HK-2 (cell line): ENCODE measurements at regions not wholly inside any gene's neighbourhood (a gene's known extent, or its start where the extent isn't known, plus 50 kb on each side); places are given as distances from the start of the nearest gene placed in this dataset.

Source experiments
- DNase-seq: peaks from one replicate; pipeline ENCODE4 v3.0.0-alpha.2; 2018; ENCODE audit not compliant: unreplicated experiment

GRCh38 chr16:73216932-73217331, 169.0 kb upstream of the ZFHX3 start:
- DNase-seq: no peak

DNA sequence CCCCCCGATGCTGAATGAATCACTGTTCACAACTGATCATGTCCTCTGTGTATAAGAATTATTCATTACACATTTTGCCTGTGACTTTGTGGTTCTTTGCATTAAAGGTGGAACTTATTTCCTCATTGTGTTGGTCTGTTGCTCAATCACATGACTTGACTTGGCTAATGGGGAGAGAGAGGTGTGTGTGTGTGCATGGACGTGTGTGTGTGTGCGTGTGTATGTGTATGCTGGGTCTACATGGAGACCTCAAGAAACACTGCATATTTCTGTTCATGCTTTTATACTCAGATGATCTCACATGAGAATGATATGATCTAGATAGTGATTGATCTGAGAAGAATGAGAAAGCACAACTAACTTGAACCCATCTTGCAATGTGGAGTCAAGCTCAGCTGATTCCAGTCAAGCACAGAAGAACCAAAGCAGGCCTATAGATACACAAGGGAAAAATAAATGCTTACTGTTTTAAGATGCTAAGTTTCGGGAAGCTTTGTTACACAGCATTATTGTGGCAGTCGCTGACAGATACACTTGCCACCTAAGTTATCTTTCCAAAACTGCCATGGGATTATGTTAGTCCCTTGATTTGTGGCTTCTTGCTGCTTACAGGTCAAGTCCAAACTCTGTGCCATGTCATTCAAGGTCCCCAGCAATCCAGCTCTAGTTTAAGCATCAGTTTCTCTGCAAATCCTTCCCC, 167.9 kb upstream of the ZFHX3 start:
- DNase-seq: no peak

DNA sequence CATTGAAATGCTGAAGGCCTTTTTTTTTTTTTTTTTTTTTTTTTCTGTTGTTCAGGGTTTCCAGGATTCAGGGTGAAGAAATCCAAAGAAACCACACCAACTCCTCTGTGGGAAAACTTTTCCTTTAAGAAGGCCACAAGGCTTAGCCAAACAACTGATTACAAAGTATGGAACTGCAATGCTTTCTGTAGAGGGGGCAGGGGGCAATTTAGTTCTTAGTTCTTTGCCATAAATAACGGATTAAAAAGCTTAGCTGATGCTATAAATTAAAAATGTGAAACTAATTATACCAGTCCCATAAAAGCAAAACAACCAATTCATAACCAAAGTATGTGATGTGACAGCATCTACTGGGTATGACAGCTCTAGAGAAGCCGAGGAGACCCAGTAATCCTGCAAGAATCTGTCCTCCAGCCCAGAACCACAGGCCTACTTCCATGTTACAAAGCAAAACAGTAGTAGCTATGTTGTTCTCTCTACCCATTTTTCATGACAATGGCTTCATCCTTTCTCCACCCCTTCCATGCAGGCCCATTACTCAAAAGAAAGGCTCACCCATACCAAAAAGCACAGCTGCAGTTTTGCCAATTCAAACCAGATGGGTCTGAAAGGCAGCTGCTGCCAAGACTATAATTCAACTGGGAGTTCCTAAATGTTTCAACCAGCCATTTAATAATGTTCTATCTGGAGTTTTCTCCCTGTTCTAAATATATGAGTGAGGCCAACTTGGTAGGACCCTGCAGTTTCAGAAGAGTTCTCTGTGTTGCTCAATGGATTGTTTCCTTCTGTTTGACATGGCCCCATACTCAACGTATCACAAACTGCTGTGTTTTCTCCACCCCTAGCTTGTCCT, 167.1 kb upstream of the ZFHX3 start:
- DNase-seq: no peak

DNA sequence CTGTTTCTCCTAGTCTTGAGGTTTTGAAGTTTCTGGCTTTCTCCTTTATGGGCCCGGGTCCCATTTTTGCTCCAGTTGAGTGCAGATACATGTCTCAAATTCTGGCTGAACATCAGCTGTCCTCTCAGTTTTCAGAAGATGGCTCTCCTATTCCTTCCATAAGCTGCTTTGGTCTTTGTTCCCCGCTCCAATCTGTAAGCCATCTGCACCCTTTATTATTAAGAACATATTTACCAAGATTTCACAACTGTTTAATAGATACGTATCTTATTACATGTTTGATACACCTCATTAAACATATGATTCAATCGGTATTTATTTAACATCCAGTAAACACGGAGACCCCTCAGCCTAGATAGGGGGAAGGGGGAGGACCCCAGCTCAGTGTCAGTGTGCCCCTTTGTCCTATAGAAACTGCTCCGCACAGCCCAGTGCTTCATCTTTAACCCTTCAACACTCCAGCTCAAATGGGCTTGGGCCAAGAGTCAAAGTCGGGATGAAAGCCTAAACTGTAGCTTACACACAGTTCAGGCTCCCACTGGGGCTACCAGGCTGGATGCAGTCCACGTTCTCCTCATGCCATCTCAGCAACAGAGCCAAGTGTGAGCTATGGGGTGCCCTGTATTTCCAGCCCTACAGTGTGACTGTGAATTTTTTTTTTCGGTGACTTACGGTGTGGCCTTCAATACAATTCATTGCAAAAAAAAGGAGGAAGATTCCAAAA, 166.0 kb upstream of the ZFHX3 start:
- no peak for DNase-seq

- DNase-seq: no peak
Observed at GRCh38 chr16:73212431-73212830, 164.5 kb upstream of the ZFHX3 start.

DNA sequence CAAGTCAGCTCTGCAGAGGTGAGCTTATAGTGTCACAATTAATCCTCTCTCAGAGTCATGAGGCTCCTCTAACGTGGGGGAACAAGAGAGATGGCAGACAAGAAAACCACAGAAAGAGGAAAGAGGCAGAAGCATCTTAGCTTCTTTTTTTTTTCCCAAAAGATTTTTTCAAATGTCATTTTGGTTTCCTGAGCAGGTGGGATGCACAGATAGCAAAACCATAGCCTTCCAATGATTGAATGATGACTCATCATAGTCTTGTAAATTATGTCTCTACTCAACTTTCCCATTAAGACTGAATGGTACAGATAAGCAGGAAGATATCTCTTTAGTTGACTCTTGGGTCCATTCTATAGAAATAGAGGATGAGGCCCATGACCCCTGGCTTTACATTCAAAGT, 162.8 kb upstream of the ZFHX3 start:
- DNase-seq: no peak

DNA sequence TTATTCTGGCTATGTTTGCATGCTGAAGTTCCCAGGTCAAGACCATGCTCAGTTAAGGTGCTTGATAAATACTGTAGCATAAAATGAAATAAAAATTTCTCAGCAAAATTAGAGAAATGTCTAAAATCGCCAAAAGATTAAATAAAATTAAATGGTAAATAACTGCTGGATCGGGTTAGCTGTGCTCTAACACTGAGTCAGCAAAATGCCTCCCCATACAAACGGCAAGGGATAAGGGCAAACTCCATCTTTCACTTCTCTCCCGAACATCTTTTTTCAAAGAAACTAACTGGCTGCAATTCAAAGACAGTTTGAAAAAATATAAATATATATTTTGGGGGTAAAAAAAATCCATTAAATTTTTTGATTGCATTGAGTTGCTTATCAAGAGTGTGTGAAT, 162.2 kb upstream of the ZFHX3 start:
- DNase-seq: no peak

DNA sequence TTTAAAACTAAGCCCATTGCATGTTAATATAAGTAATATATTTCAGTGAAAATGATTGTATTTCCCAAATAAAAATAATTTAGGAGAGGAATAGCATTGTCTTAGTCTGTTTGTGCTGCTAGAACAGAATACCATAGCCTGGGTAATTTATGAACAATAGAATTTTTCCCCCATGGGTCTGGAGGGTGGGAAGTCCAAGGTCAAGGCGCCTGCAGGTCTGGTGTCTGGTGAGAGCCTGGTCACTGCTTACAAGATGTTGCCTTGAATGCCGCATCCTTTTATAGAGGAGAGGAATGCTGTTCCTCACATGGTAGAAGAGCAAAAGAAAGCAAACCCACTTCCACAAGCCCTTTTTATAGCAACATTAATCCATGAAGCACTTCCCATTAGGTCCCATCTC, 161.3 kb upstream of the ZFHX3 start:
- no peak for DNase-seq

GRCh38 chr16:73206151-73206707, 158.3 kb upstream of the ZFHX3 start:
- DNase-seq: no peak

DNA sequence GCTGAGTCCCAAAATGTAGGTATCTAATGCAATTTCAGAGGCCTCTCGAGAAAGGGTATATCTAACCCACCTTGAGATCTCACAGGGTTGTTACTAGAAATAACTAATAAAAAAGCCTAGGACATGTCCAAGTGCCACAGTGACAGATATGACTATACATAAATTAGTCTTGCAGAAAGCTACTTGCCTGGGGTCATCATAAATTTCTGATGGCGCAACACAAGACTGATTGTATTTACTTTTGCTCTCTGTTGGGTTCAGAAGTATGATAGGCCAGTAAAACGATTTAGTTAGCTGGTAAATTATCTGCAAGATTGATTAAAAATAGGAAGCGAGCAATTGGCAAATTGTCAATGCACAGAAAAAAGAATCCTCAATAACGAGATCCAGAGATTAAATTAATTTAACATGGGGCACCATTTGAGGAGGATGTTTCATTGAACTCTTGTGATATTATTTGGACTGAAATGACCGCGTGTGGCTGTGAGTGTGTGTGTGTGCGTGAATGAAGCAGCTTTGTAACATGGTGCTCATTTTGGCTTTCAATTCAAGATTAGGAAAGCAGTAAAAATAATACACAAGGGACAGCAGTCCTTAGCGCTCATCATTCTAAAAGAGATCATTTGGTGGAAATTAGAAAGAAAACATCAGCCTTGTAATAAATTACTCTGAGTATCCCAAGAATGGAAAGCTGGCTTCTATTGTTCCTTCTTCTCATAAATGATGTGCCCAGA, 157.4 kb upstream of the ZFHX3 start:
- DNase-seq: no peak

- DNase-seq: no peak
Observed at GRCh38 chr16:73204359-73205152, 156.6 kb upstream of the ZFHX3 start.

DNA sequence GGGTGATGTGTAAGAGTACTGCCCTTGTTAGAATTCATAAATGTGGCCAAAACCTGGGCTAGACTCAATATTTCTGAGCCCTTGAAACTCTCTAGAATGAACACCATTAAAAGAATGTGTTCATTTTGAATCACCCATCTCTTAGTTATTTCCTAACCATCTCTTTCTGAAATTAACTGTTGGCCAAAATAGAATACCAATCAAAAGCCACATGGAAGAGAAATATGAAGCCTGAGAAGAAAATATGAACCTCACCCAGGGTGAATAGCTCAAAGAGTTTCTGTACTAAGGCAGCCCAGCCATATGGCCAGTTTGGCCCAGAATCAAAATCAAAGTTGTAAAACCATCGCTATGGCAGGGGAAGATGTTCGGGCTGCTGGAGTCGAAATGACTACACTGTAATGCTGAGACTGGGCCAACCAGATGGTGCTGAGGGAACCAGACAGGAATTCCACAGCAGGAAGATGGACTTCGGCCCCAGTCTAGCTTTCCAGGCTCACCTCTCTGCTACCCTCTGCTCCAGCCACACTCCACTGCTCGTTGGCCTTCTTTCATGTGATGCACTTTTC, 154.3 kb upstream of the ZFHX3 start:
- DNase-seq: no peak

- DNase-seq: no peak
Observed at GRCh38 chr16:73199214-73199613, 151.3 kb upstream of the ZFHX3 start.

GRCh38 chr16:73198481-73198880, 150.6 kb upstream of the ZFHX3 start:
- DNase-seq: no peak

DNA sequence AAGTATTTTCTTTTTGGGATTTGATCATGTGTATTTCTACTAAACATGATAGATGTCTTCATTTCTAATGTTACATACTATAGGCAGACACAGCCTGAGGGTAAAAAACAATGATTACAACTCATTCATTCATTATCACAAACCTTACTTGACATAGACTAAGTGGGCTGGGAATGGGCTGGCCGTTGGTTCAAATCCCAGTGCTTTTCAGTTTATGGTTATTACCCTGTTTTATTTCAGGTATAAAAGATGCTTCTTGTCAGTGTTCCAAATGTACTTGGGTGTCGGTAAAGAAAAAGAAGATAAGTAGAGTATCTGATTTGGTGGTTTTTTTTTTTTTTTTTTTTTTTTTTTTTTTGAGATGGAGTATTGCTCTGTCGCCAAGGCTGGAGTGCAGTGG, 149.7 kb upstream of the ZFHX3 start:
- DNase-seq: no peak

GRCh38 chr16:73196670-73197069, 148.7 kb upstream of the ZFHX3 start:
- peak; percentile 56 for DNase-seq

- DNase-seq: no peak
Observed at GRCh38 chr16:73193464-73193863, 145.5 kb upstream of the ZFHX3 start.

- DNase-seq: no peak
Observed at GRCh38 chr16:73192232-73192894, 144.4 kb upstream of the ZFHX3 start.

GRCh38 chr16:73191660-73192046, 143.7 kb upstream of the ZFHX3 start:
- DNase-seq: no peak
